Muscle of back (tissue), 3 donors: ENCODE measurements at regions not wholly inside any gene's neighbourhood (a gene's known extent, or its start where the extent isn't known, plus 50 kb on each side); places are given as distances from the start of the nearest gene placed in this dataset.
"Not testable (repeated sequence)": the region's sequence is repeated elsewhere in the genome, so short reads cannot be mapped to it uniquely, and the experiment has no call there.

ENCODE experiments used
- DNase-seq, 3 donors: peaks; one replicate each; pipeline versions ENCODE4 v3.0.0 to v3.0.0-alpha.2; 2013

DNA sequence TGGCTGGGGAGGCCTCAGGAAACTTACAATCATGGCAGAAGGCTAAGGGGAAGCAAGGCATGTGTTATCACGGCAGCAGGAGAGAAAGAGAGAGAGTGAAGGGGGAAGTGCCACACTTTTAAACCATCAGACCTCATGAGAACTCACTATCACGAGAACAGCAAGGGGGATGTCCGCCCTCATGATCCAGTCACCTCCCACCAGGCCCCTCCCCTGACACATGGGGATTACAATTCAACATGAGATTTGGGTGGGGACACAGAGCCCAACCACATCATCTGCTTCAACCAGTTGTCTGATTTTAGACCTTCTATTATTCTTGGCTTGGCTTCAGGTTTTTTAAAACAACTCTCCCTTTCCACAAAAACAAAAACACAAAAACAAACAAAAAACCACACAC is 93.7 kb upstream of the BASP1 start:
- not testable (repeated sequence) for DNase-seq

DNA sequence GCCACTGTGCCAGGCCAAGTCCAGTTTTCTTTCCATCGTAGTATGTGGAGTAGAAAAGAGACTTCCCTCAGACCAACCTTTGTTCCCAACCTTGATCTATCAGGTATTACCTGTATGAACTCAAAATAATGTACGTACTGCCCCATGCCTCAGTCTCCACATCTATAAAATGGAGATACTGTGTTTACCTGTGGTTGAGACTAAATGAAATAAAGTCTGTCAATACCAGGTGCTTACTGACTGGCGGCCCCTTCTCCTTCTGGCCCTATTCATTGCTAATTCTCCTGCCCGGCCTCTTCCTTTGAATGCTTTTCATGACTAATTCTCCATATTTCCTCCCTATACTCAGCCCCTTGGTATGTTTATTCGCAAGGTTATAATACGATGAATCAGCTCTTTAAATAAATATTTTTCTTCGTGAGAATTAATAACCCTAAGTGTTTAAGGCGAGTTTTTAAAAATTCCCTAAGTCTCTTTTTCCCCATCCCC is 89.6 kb upstream of the BASP1 start:
- peak in 1 of 3 donors; percentile 79 for DNase-seq

DNA sequence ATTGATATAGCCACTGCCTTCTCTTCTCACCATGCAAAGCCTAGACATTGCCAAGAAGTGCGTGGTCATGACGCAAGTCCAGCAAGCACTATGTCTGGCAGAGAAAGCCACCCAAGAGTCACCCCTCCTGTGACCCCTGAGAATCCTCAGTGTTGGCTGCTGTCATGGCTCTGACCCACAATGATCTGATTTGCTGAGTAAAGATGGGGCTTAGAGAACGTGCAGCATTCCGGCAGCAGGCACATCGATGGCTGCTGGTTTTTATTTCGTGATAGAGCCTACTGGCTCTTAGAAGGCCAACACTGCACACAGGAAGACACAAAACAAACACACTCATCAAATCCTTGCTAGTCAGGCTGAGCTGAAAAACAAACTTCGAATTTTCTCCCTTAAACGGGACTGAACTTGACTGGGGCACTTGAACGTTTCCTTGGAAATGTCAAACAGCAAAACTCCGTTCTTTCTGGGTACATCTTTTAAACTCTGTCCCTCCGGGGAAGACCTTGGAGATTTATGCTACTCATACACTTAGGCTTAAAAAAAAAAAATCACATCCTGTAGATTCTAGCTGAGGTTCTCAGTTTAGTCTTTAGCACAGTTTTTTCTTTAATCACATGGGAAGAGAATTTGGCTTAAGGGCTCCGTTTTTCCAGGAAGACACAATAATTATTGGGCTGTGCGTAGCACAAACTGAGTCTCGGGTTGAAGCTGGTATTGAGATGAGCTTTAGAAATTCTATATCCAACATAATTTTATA is 88.2 kb upstream of the BASP1 start:
- DNase-seq, result peak in 1 of 3 donors; percentile 58

DNA sequence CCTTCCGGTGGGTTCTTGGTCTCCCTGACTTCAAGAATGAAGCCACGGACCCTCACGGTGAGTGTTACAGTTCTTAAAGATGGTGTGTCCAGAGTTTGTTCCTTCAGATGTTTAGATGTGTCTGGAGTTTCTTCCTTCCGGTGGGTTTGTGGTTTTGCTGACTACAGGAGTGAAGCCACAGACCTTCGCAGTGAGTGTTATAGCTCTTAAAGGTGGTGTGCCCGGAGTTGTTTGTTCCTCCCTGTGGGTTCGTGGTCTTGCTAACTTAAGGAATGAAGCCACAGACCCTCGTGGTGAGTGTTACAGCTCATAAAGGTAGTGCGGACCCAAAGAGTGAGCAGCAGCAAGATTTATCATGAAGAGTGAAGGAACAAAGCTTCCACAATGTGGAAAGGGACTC is 87.1 kb upstream of the BASP1 start:
- DNase-seq, result not testable (repeated sequence)

DNA sequence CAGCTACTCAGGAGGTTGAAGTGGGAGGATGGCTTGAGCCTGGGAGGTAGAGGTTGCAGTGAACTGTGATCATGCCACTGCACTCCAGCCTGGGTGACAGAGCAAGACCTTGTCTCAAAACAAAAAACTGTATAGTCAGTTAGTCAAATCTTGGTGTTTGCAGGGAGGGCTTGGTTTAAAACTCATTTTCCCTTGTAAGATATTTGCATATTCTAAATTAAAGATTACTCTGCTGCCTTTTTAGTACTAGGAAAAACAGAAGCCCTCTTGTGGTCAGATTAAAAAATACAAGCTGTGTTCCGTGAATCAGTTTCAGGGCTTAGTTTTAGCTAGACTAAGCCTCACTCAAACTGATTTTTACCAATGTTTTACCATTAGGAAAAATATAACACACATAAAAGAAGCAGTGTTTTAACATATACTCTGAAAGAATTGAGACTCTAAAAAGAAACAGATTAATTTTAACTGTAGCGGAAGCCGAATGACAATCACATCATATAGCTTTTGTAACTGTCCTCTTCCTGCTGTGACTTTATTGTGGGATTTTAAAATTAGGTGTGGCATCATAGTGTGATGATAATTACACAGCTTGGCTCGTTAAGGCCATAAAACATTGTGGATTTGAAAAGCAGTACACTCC is 84.9 kb upstream of the BASP1 start:
- peak in 1 of 3 donors; percentile 71 for DNase-seq

DNA sequence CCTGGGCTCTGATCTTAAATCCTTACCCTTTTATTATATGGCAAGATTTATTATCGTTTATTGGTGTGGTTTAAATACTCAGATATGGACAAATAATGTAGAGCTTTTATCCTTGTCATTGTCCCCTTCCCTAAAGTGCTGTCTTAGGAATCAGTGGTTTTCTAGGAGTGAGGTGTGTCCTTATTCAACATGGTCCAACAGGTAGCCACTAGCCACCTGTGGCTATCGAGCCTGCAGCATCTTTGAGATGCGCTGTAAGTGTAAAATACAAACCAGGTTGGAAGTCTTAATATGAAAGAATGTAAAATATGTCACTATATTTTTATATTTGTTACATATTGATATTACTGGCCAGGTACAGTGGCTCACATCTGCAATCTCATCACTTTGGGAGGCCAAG is 82.4 kb upstream of the BASP1 start:
- no peak for DNase-seq

DNA sequence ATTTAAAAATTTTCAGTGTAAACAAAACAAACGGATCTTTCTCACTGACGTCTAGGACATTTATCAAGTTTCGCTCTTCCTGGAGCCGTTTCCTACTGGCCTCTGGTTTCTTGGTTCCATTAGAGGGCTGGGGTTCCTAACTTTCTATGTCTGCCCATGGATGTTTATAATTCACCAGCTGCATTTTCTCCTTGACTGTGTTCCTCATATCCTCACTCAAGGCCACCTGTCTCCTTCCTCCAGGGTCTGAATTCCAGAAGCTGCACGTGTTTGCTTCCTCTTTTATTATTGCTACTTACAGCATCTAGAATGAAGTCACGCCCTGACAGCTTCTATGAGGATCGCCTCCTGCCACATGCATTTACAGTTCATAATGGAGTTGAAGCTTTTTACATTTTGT is 74.1 kb upstream of the BASP1 start:
- DNase-seq, result no peak

DNA sequence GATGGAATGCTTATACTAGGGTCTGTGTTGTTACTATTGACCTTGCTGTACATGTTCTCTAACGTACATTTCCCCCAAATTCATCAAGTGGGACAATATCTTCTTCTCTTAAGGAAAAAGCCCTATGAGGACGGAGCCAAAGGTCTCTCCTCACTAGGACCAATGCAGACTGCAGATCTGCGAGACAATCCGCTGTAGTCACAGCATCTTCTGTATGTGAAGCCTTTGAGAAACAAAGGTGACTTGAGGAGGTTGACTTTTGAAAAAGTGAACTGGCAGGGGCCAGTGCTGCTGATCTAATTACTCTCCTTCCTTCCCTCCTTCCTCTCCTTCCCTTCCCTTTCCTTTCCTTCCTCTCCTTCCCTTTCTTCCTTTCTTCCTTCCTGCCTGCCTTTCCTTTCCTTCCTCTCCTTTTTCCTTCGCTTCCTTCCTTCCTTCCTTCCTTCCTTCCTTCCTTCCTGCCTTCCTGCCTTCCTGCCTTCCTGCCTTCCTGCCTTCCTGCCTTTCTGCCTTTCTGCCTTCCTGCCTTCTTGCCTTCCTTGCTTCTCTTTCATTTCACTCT is 71.1 kb upstream of the BASP1 start:
- no peak for DNase-seq

DNA sequence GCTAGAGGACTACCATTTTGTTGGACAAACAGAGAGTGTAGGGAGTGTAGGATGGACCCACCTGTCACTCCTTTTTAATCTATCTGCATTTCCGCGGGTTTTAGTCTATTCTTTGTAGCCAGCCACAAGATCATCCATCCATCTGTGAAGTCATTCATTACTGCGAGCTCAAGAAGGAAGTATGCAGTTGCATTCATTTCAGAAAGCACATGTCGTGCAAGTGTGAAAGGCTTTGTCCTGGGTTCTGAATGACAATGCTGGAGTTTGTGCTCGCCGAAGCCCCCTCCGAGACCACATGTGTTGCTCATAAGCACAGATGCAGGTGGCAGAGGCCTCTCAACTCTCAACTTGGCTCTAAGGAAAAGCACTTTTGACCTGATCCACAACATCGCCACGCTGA is 70.3 kb upstream of the BASP1 start:
- no peak for DNase-seq

DNA sequence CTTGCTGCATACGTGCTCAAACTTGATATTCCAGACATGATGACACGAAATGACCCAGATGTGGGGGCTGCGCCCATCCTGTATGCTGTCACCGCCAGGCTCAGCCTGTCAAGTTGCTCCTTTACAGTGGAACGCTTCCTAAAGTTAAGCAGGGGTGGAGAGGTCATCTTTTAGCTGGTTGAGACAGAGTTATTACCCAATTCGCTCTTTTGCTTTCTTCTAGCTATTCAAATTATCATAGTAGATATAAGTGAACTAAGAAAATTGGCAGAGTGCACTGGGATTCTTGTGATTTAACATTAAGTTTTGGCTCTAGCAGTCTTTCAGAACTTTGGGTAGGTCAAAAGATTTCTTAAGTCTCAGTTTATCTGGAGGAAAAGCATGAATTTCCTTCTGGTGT is 69.8 kb upstream of the BASP1 start:
- no peak for DNase-seq

DNA sequence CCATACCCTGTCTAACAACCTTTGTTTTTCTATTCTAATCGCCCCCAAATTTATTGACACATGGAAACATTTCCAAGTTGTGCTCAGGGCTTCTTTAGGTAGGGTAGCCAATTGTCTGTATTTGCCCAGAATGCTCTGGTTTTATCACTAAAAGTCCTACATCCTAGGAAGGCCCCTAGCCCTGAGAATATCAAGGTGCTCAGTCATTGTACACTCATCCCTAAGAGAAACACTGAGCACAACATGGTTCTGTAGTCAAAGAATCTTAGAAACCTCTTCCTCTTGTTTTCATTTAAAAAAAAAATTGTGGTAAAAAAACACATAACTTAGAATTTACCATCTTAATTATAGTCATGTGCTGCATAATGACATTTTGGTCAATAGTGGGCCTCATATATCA is 69.0 kb upstream of the BASP1 start:
- no peak for DNase-seq

DNA sequence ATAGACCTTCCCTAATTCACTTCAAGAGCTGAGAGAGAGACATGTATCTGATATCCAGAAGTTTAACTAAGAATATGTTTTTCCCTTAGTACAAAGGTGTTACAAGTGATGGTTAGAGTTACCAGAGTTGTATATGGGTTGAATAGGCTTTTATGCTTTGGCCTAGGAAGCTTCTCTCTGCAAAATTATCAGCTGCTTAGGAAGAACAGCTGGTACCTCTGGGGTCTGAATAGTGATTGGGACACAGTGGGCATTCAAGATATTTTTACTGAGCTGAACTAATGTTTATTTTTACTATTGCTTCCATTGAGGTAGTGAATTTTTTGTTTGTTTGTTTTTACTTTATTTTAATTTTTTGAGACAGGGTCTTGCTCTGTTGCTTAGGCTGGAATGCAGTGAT is 67.6 kb upstream of the BASP1 start:
- no peak for DNase-seq

DNA sequence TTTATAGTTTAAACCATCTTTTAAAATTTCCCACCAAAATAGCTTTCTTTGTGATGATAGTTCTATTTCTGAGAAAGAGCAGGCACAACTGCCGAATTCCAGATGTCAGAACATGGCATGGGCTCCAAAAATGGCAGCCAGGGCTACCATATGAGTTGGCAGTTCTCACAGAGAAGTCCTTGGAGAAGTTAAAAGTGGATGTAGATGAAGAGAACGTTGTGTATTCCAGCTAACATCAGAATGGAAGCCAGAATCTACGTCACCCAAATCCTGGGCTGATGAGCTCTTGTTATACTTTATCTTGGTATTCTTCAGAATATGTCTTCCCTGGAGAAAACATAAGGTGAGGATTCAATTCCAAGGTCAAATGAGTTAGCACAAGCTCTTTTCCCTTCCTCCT is 66.9 kb upstream of the BASP1 start:
- DNase-seq, result peak in 2 of 3 donors; percentile 57 to 67

DNA sequence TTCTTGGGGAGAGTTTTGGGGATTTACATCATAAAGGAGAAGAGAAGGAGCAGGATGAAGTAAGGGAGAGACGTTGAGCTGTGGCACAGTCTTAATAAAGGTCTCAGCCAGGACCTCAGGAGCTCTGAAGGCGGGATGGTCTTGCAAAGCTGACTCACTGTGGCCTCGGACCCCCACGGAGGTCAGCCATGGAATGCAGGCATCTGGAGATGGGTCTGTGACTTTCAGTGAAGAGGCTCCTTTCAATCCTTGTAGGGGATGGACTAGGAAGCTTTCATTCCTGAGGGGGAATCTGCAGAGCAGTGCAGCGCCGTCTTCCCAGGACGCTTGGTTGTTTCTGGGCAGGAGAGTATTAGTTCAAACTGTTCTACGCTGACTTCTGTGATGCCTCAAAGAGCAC is 65.7 kb upstream of the BASP1 start:
- DNase-seq, result no peak

DNA sequence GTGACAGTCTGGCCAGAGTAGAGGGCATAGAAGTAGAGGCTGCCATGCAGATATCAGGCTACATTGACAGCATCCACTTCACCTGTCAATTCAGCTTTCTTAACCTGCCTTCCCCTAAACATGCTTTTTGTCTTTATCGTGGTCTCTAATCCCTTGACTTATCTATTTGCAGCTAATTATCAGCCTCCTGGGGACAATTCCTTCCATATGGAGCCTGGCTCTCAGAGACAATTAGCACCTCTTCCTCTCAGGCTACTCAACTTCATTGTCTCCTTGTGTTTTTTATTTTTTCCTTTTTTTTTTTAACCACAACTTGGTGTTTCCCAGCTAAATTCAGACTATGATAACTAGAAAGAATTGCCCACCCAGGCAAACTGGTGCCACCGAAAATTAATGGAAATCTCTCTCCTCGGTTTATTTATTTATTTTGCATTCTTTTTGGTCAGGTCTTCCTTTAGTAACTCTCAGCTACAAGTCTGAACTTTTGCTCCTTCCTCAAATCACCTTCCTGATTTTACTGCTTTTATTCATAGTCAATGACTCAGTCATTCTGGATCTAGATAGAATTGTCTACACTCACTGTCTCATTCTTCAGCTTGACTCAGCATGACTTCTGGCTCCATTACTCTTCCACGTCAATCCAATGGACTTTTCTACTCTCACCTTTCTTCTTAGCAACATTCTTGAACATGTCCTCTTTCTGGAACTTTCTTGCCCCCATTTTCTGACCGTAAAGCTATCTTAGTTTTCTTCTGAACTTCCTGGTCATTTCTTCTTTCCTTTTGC is 63.0 kb upstream of the BASP1 start:
- DNase-seq, result peak in 1 of 3 donors; percentile 62

DNA sequence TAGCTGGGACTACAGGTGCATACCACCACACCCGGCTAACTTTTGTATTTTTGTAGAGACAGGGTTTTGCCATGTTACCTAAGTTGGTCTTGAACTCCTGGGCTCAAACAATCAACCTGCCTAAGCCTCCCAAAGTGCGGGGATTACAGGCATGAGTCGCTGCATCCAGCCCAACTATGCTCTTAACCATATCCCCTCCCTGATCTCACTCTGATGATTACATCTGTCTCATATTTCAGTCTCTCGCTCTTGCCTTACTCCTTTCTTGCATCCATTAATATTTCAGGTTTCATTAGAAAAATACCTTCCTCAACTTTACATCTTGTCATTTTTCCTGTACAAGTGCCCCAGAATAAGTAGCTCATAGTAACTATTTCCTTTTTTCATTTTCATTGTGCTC is 61.0 kb upstream of the BASP1 start:
- no peak for DNase-seq

DNA sequence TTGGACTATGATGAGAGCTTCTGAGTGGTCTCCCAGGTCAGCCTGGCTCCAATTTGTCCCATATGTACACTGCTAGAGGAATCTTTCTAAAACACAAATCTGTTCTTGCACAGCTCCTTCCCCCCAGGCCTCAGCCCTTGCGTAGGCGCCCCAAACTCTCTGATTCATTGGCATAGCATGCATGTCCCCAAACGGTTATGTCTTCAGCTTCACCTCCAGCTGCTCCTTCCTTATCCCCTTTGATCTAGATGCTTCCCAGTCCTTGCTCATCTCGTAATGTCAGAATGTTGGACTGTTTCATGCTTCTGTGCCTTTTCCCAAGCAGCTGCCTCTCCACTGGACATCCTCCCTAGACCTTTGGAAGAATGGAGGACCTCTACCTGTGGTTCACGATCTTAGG is 60.1 kb upstream of the BASP1 start:
- peak in 1 of 3 donors; percentile 38 for DNase-seq

DNA sequence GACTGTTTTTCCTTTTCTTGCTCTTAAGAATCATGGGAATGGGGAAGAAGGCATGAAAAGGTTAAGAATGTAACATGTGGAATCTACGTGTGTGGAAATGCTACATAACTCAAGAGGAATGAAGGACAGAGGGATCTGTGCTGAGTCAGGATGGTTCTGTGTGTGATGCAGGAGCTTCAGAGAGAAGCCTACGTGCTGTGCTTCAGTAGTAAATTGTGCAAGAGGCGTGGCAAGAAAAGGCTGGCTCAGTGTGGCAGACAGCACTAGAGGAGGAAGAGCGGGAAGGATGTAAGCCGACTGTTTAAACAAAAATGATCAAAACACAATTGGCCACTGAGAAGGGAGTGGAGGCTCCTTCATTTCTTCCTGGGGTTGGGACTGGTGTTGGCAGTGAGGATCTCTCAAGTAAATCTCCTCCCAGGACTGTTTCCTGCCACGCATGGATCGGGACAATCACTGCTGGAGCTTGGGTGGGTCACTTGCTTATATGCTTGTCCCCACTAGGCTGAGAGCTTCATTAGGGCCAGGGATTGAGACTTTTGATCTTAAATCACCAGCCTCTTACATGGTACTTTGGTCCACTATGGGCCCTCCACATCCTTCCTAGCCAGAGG is 59.4 kb upstream of the BASP1 start:
- peak in 1 of 3 donors; percentile 95 for DNase-seq

DNA sequence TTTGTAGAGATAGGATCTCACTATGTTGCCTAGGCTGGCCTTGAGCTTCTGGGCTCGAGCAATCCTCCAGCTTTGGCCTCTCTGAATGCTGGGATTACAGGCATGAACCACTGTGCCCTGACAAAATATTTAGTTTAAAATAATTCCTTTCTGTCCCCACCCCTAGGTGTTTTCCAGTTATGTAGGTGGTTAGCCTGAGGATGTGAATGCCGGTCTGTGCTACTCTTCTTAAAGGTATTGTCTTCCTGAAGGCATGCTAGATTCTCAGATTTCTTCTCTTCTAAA is 56.7 kb upstream of the BASP1 start:
- no peak for DNase-seq

DNA sequence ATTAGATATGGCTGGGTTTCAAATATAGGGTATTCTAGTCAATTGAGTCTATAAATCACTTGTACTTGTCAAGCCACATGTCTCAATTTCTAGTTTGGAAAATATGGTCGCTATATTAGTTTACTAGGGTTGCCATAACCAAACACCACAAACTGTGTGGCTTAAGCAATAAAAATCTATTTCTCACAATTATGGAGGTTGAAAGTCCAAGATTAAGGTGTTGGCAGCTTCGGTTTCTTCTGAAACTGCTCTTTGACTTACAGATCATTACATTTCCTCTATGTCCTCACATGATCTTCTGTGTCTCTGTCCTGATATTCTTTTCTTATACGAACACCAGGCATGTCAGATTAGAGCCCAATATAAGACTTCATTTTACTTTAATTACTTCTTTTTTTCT is 55.8 kb upstream of the BASP1 start:
- no peak for DNase-seq

DNA sequence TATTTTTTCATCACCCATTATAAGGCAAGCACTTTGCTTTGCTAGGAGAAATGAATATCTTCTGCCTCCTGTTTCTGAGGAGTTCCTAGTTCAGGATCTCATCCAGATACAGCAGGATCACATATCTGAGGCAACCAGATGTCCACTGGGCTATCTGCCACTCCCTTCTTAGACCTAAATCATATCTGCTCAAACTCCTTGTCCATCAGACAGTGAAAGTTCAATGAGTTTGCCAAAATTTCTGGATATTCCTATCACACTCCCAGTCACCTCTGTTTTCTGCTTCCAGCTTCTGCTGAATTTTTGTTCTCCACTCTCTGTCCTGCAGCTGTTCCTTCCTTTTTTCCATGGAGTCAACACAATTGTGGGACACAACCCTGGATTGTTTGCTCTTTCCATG is 54.2 kb upstream of the BASP1 start:
- no peak for DNase-seq

DNA sequence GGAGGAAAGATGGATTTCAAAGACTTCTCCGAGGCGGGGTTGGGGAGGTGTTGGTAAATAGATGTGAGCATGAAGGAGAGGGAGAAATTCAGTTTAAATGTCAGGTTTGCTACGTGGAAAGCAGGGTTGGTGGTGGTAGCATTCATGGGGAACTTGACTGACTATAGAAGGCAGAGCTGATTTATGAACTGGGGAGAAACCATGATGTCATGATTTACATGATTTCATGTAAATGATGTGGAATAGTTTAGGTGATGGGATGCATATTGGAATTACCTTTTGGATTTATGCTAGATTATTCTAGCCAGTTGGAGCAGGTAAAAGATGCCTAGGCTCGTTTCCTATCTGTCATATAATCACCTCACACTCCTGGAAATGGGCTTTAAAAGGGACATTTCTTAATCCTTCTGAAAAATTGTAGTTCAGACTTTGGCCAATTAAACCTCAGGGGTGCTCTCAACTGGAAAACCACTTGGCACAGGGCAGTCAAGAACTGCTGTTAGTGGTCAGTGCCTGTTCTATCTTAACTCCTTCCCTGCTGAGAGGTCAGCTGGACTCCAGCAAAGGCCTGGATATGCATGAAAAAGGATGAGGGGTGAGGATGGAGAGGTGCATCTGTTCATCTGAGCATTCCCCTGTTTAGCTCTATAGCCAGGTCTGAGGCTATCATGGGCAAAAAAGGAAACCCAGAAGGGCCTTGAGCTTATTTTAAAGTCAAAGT is 50.1 kb upstream of the BASP1 start:
- DNase-seq, result no peak
